ENCODE measurements at regions not wholly inside any gene's neighbourhood (a gene's known extent, or its start where the extent isn't known, plus 50 kb on each side); places are given as distances from the start of the nearest gene placed in this dataset.

GRCh38 chr12:111276146-111276545 lies 92.7 kb downstream of the PHETA1 start:
- Histone ChIP-seq H3K36me3 (ENCODE audit: insufficient read depth, low read length) (no peaks in the 10 kb centered on the region), H3K27ac (ENCODE audit: low read length) (no peak overlapping the region), H3K79me2 (replicated peaks; ENCODE audit: insufficient read depth, low read length) (no peaks in the 10 kb centered on the region), H4K20me1 (ENCODE audit: insufficient read depth) (no peaks in the 10 kb centered on the region), H3K9me3 (ENCODE audit: low read length) (peaks cover under 1% of the 10 kb centered on the region), H3K9ac (ENCODE audit: low read length) (no peak overlapping the region), H3K4me2 (ENCODE audit: low read length) (no peak overlapping the region), H3K9me2 (ENCODE audit: insufficient read depth, low read length) (no peaks in the 10 kb centered on the region), H3F3A (ENCODE audit: insufficient read depth, low read length, poor library complexity, severe bottlenecking) (no peaks in the 10 kb centered on the region), H2AFZ (ENCODE audit: low read depth, low read length) (no peak overlapping the region), H3K27me3 (ENCODE audit: insufficient read depth, low read depth, low read length) (no peaks in the 10 kb centered on the region), H3K4me3 (ENCODE audit: low read length) (no peak overlapping the region)
- TF ChIP-seq REST (IDR thresholded peaks at IDR 0.05; ENCODE audit: borderline replicate concordance): no peak
- no peak for TF ChIP-seq MXI1 (conservative IDR thresholded peaks at IDR 0.05; ENCODE audit: poor library complexity, severe bottlenecking)
- no peak for TF ChIP-seq CTCF (IDR thresholded peaks at IDR 0.05; ENCODE audit: poor library complexity, severe bottlenecking)

- Histone ChIP-seq H4K20me1 (ENCODE audit: insufficient read depth) (no peaks in the 10 kb centered on the region), H3K9ac (ENCODE audit: low read length) (no peak overlapping the region), H3F3A (ENCODE audit: insufficient read depth, low read length, poor library complexity, severe bottlenecking) (no peaks in the 10 kb centered on the region), H3K27ac (ENCODE audit: low read length) (no peak overlapping the region), H3K36me3 (ENCODE audit: insufficient read depth, low read length) (no peaks in the 10 kb centered on the region), H3K79me2 (replicated peaks; ENCODE audit: insufficient read depth, low read length) (no peaks in the 10 kb centered on the region), H3K9me2 (ENCODE audit: insufficient read depth, low read length) (no peaks in the 10 kb centered on the region), H3K4me3 (ENCODE audit: low read length) (no peak overlapping the region), H2AFZ (ENCODE audit: low read depth, low read length) (no peak overlapping the region), H3K27me3 (ENCODE audit: insufficient read depth, low read depth, low read length) (no peaks in the 10 kb centered on the region), H3K9me3 (ENCODE audit: low read length) (no peaks in the 10 kb centered on the region), H3K4me2 (ENCODE audit: low read length) (no peak overlapping the region)
- no peak for TF ChIP-seq POLR2AphosphoS5 (IDR thresholded peaks at IDR 0.05)
- TF ChIP-seq EZH2 (IDR thresholded peaks at IDR 0.05; ENCODE audit: borderline replicate concordance, insufficient read depth, low read length, poor library complexity, severe bottlenecking): no peak
- TF ChIP-seq RAD21 (conservative IDR thresholded peaks at IDR 0.05): no peak
- no peak for TF ChIP-seq REST (IDR thresholded peaks at IDR 0.05; ENCODE audit: borderline replicate concordance)
- no peak for TF ChIP-seq SMC3 (conservative IDR thresholded peaks at IDR 0.05; ENCODE audit: poor library complexity)
- TF ChIP-seq MXI1 (conservative IDR thresholded peaks at IDR 0.05; ENCODE audit: poor library complexity, severe bottlenecking): no peak
- TF ChIP-seq EP300 (conservative IDR thresholded peaks at IDR 0.05; ENCODE audit: poor library complexity, severe bottlenecking): no peak
- no peak for TF ChIP-seq CTCF (IDR thresholded peaks at IDR 0.05; ENCODE audit: poor library complexity, severe bottlenecking)
- no peak for TF ChIP-seq TAF1 (IDR thresholded peaks at IDR 0.05; ENCODE audit: low read depth)
Observed at GRCh38 chr12:111275308-111275707, 93.6 kb downstream of the PHETA1 start.
